ENCODE measurements at regions not wholly inside any gene's neighbourhood (a gene's known extent, or its start where the extent isn't known, plus 50 kb on each side); places are given as distances from the start of the nearest gene placed in this dataset.
"Not testable (repeated sequence)": the region's sequence is repeated elsewhere in the genome, so short reads cannot be mapped to it uniquely, and the experiment has no call there.

GRCh38 chr20:48339190-48339985 lies 488.4 kb downstream of the PREX1 start:
- DNase-seq (ENCODE audit: low spot score) (no peak), ATAC-seq (no peak)

GRCh38 chr20:48338717-48339116 lies 489.1 kb downstream of the PREX1 start:
- DNase-seq (ENCODE audit: low spot score) (no peak), ATAC-seq (no peak)

- no peak for DNase-seq (ENCODE audit: low spot score)
- no peak for ATAC-seq
Measured at GRCh38 chr20:48336597-48336996, 491.2 kb downstream of the PREX1 start.

GRCh38 chr20:48335308-48336050 lies 492.3 kb downstream of the PREX1 start:
- DNase-seq (ENCODE audit: low spot score): no peak
- ATAC-seq: no peak

- no peak for DNase-seq (ENCODE audit: low spot score)
- ATAC-seq: no peak
Measured at GRCh38 chr20:48333707-48334106, 494.1 kb downstream of the PREX1 start.

GRCh38 chr20:48332555-48332954 lies 495.2 kb downstream of the PREX1 start:
- DNase-seq (ENCODE audit: low spot score): no peak
- ATAC-seq: no peak

GRCh38 chr20:48331518-48332286 lies 496.1 kb downstream of the PREX1 start:
- no peak for ATAC-seq
- DNase-seq (ENCODE audit: low spot score): no peak

- no peak for ATAC-seq
- no peak for DNase-seq (ENCODE audit: low spot score)
Measured at GRCh38 chr20:48329676-48330664, 497.8 kb downstream of the PREX1 start.

GRCh38 chr20:48329031-48329615 lies 498.7 kb downstream of the PREX1 start:
- DNase-seq (ENCODE audit: low spot score) (no peak), ATAC-seq (no peak)

GRCh38 chr20:48327848-48328247 lies 500.0 kb downstream of the PREX1 start:
- not testable (repeated sequence) for DNase-seq (ENCODE audit: low spot score); ATAC-seq

- ATAC-seq: no peak
- no peak for DNase-seq (ENCODE audit: low spot score)
Measured at GRCh38 chr20:48326868-48327267, 500.9 kb downstream of the PREX1 start.

GRCh38 chr20:48326434-48326691 lies 501.4 kb downstream of the PREX1 start:
- ATAC-seq (no peak), DNase-seq (ENCODE audit: low spot score) (no peak)

- ATAC-seq (no peak), DNase-seq (ENCODE audit: low spot score) (no peak)
Measured at GRCh38 chr20:48325656-48326433, 502.0 kb downstream of the PREX1 start.

- ATAC-seq: no peak
- DNase-seq (ENCODE audit: low spot score): no peak
Measured at GRCh38 chr20:48324744-48325143, 503.1 kb downstream of the PREX1 start.

- no peak for ATAC-seq
- DNase-seq (ENCODE audit: low spot score): no peak
Measured at GRCh38 chr20:48321271-48321670, 506.5 kb downstream of the PREX1 start.

- DNase-seq (ENCODE audit: low spot score) (no peak), ATAC-seq (no peak)
Measured at GRCh38 chr20:48319943-48320584, 507.7 kb downstream of the PREX1 start.

- ATAC-seq: no peak
- DNase-seq (ENCODE audit: low spot score): no peak
Measured at GRCh38 chr20:48317578-48317977, 510.2 kb downstream of the PREX1 start.

- ATAC-seq: no peak
- no peak for DNase-seq (ENCODE audit: low spot score)
Measured at GRCh38 chr20:48314925-48315592, 512.7 kb downstream of the PREX1 start.

Data from left lobe of liver (tissue), 2 donors.